Gastrocnemius medialis (tissue), 4 donors: ENCODE measurements at regions not wholly inside any gene's neighbourhood (a gene's known extent, or its start where the extent isn't known, plus 50 kb on each side); places are given as distances from the start of the nearest gene placed in this dataset.

Experiments
- ATAC-seq, 2 donors: fragments of 150-250 bp; one replicate each; pipeline ENCODE4 v1.9.1; 2016
- DNase-seq, 2 donors: peaks; one replicate each; pipeline ENCODE4 v3.0.0-alpha.2; 2019
- H3K27ac ChIP-seq, 4 donors: fragments of 200-600 bp; sonication (generic); 1 replicate in 1 of 4; 2 replicates in 3 of 4; pipeline ENCODE4 v1.5.1; 2016 to 2018; ENCODE audit warnings: mild to moderate bottlenecking in 2 of 4, moderate library complexity in 1 of 4
- H3K27me3 ChIP-seq, 3 donors: fragments of 200-600 bp; sonication (generic) in 2 of 3; 1 replicate in 1 of 3; 2 replicates in 2 of 3; pipeline versions ENCODE4 v1.5.1 to v1.6.0; 2016 to 2019; ENCODE audit warnings: mild to moderate bottlenecking in 1 of 3, moderate library complexity in 1 of 3
- H3K36me3 ChIP-seq, 2 donors: fragments of 200-600 bp; sonication (generic) in 1 of 2; one replicate each; pipeline ENCODE4 v1.5.1; 2017 to 2018
- H3K4me1 ChIP-seq, 2 donors: fragments of 200-600 bp; sonication (generic) in 1 of 2; one replicate each; pipeline ENCODE4 v1.5.1; 2016 to 2017; ENCODE audit warnings: mild to moderate bottlenecking in 2 of 2
- H3K4me3 ChIP-seq, 4 donors: fragments of 200-600 bp; sonication (generic) in 3 of 4; 1 replicate in 1 of 4; 2 replicates in 3 of 4; pipeline ENCODE4 v1.5.1; 2016 to 2019; ENCODE audit warnings: mild to moderate bottlenecking in 2 of 4
- H3K9me3 ChIP-seq, 3 donors: fragments of 200-600 bp; sonication (generic) in 2 of 3; 1 replicate in 1 of 3; 2 replicates in 2 of 3; pipeline ENCODE4 v1.5.1; 2016 to 2019
- CTCF ChIP-seq, 5 experiments: fragments of 450-650 bp in 3 of 5; fragments of 200-600 bp in 2 of 5; sonication (generic) in 2 of 5; IDR thresholded peaks in 4 of 5; conservative IDR thresholded peaks in 1 of 5; 1 replicate in 4 of 5; 2 replicates in 1 of 5; pipeline ENCODE4 v1.5.1; 2016 to 2019; ENCODE audit warnings: antibody characterized with exemption in 5 of 5, mild to moderate bottlenecking in 3 of 5, moderate library complexity in 3 of 5
- POLR2A ChIP-seq, 2 donors: fragments of 450-650 bp; IDR thresholded peaks; one replicate each; pipeline ENCODE4 v1.6.1; 2017; ENCODE audit warnings: antibody characterized with exemption in 2 of 2, mild to moderate bottlenecking in 2 of 2, moderate library complexity in 2 of 2
- in situ Hi-C, 4 donors: fragments of 200-750 bp; cut with MboI; loops; one replicate each; pipeline versions ENCODE4 v1.15.0 to v1.8.0; 2017; ENCODE audit warnings: low sequenced_read_pairs in 4 of 4
- intact Hi-C: fragments of 100-400 bp; cut with DNase I; formaldehyde crosslinking; loops from one replicate; pipeline ENCODE4 v1.15.1; 2023; ENCODE audit warnings: low total_unique reads

GRCh38 chr6:120994573-120994967, 339.7 kb downstream of the TBC1D32 start:
- TF ChIP-seq CTCF (IDR thresholded peaks at IDR 0.05 in 4 of 5, conservative IDR thresholded peaks at IDR 0.05 in 1 of 5), result no peak
- no peak for TF ChIP-seq POLR2A (IDR thresholded peaks at IDR 0.05)
- intact Hi-C loops, result no loop called here

GRCh38 chr6:120993929-120994572, 340.2 kb downstream of the TBC1D32 start:
- H3K4me1 ChIP-seq, result no peaks in the 10 kb centered on the region
- TF ChIP-seq CTCF (IDR thresholded peaks at IDR 0.05 in 4 of 5, conservative IDR thresholded peaks at IDR 0.05 in 1 of 5) (no peak), POLR2A (IDR thresholded peaks at IDR 0.05) (no peak)
- no peak for ATAC-seq
- H3K4me3 ChIP-seq, result no peak overlapping the region
- intact Hi-C loops (no loop called here), in situ Hi-C loops (no loop called here)
- no peaks in the 10 kb centered on the region for H3K36me3 ChIP-seq
- no peak overlapping the region for H3K27ac ChIP-seq
- DNase-seq, result no peak
- H3K27me3 ChIP-seq, result no peaks in the 10 kb centered on the region
- H3K9me3 ChIP-seq, result no peaks in the 10 kb centered on the region

More at GRCh38 chr6:120994573-120994967, 339.7 kb downstream of the TBC1D32 start:
- Histone ChIP-seq H3K27me3 (no peaks in the 10 kb centered on the region), H3K27ac (no peak overlapping the region), H3K4me1 (no peaks in the 10 kb centered on the region), H3K4me3 (no peak overlapping the region), H3K9me3 (no peaks in the 10 kb centered on the region), H3K36me3 (no peaks in the 10 kb centered on the region)
- in situ Hi-C loops, result no loop called here
- DNase-seq (no peak), ATAC-seq (no peak)

GRCh38 chr6:120992257-120992656, 342.0 kb downstream of the TBC1D32 start:
- no peak for DNase-seq
- Histone ChIP-seq H3K4me3 (no peak overlapping the region), H3K27ac (no peak overlapping the region), H3K27me3 (no peaks in the 10 kb centered on the region), H3K36me3 (no peaks in the 10 kb centered on the region), H3K4me1 (no peaks in the 10 kb centered on the region), H3K9me3 (no peaks in the 10 kb centered on the region)
- in situ Hi-C loops, result no loop called here
- ATAC-seq, result no peak
- intact Hi-C loops, result no loop called here
- no peak for TF ChIP-seq CTCF (IDR thresholded peaks at IDR 0.05 in 4 of 5, conservative IDR thresholded peaks at IDR 0.05 in 1 of 5)
- TF ChIP-seq POLR2A (IDR thresholded peaks at IDR 0.05), result no peak

GRCh38 chr6:120990866-120991265, 343.4 kb downstream of the TBC1D32 start:
- Histone ChIP-seq H3K4me3 (no peak overlapping the region), H3K9me3 (no peaks in the 10 kb centered on the region), H3K4me1 (no peaks in the 10 kb centered on the region), H3K27ac (no peak overlapping the region), H3K27me3 (no peaks in the 10 kb centered on the region), H3K36me3 (no peaks in the 10 kb centered on the region)
- no peak for DNase-seq
- TF ChIP-seq POLR2A (IDR thresholded peaks at IDR 0.05), result no peak
- no peak for TF ChIP-seq CTCF (IDR thresholded peaks at IDR 0.05 in 4 of 5, conservative IDR thresholded peaks at IDR 0.05 in 1 of 5)
- ATAC-seq, result no peak
- in situ Hi-C loops (no loop called here), intact Hi-C loops (no loop called here)

GRCh38 chr6:120981835-120982234, 352.4 kb downstream of the TBC1D32 start:
- Histone ChIP-seq H3K9me3 (no peaks in the 10 kb centered on the region), H3K36me3 (no peaks in the 10 kb centered on the region), H3K27me3 (no peaks in the 10 kb centered on the region), H3K27ac (no peak overlapping the region), H3K4me1 (no peaks in the 10 kb centered on the region), H3K4me3 (no peak overlapping the region)
- TF ChIP-seq POLR2A (IDR thresholded peaks at IDR 0.05) (no peak), CTCF (IDR thresholded peaks at IDR 0.05 in 4 of 5, conservative IDR thresholded peaks at IDR 0.05 in 1 of 5) (no peak)
- DNase-seq (no peak), ATAC-seq (no peak)
- intact Hi-C loops, result no loop called here
- in situ Hi-C loops, result no loop called here
